Epithelial cell of esophagus (primary cell): ENCODE measurements at regions not wholly inside any gene's neighbourhood (a gene's known extent, or its start where the extent isn't known, plus 50 kb on each side); places are given as distances from the start of the nearest gene placed in this dataset.
"Not testable (repeated sequence)": the region's sequence is repeated elsewhere in the genome, so short reads cannot be mapped to it uniquely, and the experiment has no call there.

ENCODE experiments used
- DNase-seq: peaks from one replicate; pipeline ENCODE4 v3.0.0; 2010; ENCODE audit warnings: low read depth
- H3K4me3 ChIP-seq: 2 replicates; pipeline ENCODE4 v1.5.1; 2011; ENCODE audit warnings: mild to moderate bottlenecking, low read length, control low read depth
- TF ChIP-seq, protein P1 (sequence below): IDR thresholded peaks from 2 replicates; pipeline ENCODE4 v1.5.1; 2011; ENCODE audit warnings: low read depth, mild to moderate bottlenecking, low read length, control low read depth, inconsistent platforms; ENCODE audit not compliant: insufficient read depth; ENCODE audit errors: missing control alignments

- not testable (repeated sequence) for H3K4me3 ChIP-seq, DNase-seq
Measured at GRCh38 chr7:65576370-65576769, 202.7 kb downstream of the ZNF92 start.

GRCh38 chr7:65582518-65583119, 209.0 kb downstream of the ZNF92 start:
- not testable (repeated sequence) for H3K4me3 ChIP-seq, DNase-seq

DNA sequence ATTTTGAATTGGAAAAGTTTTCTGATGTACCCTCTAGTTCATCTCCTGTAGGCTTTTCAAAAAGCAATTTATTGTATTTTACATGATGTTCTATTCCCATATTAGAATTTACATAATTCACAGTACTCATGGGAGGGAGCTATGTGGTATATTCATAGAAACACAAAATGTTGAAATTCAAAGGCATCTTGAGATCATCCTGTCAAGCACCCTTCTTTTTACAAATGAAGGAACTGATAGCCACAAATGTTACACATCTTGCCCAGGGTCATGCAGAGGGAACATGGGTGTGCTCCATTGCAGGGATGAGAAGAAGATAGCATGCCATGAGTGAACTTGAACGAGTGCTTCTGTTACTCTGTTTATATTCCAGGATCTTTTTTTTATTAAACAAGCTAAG, 228.8 kb downstream of the ZNF92 start:
- not testable (repeated sequence) for H3K4me3 ChIP-seq, DNase-seq

- TF ChIP-seq, protein P1, sequence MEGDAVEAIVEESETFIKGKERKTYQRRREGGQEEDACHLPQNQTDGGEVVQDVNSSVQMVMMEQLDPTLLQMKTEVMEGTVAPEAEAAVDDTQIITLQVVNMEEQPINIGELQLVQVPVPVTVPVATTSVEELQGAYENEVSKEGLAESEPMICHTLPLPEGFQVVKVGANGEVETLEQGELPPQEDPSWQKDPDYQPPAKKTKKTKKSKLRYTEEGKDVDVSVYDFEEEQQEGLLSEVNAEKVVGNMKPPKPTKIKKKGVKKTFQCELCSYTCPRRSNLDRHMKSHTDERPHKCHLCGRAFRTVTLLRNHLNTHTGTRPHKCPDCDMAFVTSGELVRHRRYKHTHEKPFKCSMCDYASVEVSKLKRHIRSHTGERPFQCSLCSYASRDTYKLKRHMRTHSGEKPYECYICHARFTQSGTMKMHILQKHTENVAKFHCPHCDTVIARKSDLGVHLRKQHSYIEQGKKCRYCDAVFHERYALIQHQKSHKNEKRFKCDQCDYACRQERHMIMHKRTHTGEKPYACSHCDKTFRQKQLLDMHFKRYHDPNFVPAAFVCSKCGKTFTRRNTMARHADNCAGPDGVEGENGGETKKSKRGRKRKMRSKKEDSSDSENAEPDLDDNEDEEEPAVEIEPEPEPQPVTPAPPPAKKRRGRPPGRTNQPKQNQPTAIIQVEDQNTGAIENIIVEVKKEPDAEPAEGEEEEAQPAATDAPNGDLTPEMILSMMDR = no peak
- H3K4me3 ChIP-seq = no peak overlapping the region
- DNase-seq = no peak
Measured at GRCh38 chr7:65609131-65609530, 235.5 kb downstream of the ZNF92 start.

GRCh38 chr7:65613644-65614289, 240.1 kb downstream of the ZNF92 start:
- H3K4me3 ChIP-seq, DNase-seq: not testable (repeated sequence)

DNA sequence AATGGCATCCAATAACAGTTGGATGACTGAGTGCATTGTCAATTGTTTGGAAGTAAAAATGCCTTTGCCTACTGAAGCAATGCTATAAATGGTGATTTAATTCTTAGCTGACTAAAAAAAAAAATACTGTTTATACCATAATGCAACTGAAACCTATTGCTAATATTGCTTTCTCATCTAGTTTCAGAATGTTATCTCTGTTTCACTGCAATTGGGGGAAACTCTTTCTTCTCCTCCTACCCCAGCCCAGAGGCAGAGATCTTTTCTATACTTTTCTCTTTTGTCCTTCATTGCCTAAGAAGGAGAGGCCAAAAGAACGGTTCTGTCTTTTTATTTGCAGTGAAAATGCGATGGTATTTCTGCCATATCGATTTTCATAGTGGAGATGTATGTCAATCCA, 242.5 kb downstream of the ZNF92 start:
- H3K4me3 ChIP-seq, DNase-seq: not testable (repeated sequence)

GRCh38 chr7:65620216-65620615, 246.6 kb downstream of the ZNF92 start:
- H3K4me3 ChIP-seq, DNase-seq: not testable (repeated sequence)

DNA sequence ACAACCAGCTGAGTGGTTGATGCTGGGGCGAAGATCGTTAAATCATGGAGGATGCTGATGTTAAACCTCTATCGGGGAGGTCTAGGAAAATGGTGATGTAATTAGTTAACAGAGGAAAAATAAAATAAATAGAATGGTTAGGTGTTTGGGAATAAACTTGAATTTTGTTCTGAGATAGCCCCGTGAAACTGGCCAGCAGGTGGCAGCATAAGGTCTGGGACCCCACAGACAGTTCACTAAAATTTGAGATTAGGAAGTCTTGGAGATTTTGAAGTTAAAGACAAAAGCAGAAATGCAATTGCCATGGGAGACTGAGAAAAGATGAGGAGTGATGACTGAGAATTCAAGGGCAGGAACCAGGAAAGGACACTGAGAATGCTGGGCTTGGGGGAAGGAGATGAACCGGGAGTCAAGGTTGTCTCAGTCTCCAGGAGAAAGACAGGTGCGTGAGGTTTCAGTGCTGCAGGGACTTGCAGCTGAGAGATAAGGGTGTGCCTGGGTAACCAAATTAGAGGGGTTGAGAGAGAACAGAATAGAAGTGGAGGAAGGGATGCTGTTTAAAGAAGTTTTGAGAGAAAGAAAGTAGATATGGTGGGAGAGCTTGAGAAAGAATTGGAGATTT, 248.0 kb downstream of the ZNF92 start:
- not testable (repeated sequence) for H3K4me3 ChIP-seq
- DNase-seq = peak; percentile 5
- TF ChIP-seq, protein P1 = peak; percentile 53

DNA sequence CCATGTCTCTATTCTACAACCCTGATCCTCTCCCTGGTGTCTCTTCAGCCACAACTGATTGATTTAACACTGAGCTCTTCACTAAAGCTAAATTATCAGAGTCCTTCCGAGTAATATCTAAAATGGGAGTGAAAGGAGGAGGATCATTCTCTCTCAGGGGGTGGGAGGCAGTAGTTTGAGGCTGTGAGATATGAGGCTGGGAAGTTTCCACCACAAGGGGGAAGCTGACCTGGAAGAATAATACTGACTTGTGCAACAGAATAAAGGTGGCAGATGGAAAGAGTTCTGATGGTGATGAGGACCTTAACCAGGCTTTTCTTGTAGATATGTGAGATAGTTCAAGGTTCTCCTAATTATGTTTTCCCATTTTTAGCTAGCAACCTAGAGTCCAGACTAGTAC, 241.6 kb upstream of the VKORC1L1 start:
- H3K4me3 ChIP-seq, DNase-seq: not testable (repeated sequence)

DNA sequence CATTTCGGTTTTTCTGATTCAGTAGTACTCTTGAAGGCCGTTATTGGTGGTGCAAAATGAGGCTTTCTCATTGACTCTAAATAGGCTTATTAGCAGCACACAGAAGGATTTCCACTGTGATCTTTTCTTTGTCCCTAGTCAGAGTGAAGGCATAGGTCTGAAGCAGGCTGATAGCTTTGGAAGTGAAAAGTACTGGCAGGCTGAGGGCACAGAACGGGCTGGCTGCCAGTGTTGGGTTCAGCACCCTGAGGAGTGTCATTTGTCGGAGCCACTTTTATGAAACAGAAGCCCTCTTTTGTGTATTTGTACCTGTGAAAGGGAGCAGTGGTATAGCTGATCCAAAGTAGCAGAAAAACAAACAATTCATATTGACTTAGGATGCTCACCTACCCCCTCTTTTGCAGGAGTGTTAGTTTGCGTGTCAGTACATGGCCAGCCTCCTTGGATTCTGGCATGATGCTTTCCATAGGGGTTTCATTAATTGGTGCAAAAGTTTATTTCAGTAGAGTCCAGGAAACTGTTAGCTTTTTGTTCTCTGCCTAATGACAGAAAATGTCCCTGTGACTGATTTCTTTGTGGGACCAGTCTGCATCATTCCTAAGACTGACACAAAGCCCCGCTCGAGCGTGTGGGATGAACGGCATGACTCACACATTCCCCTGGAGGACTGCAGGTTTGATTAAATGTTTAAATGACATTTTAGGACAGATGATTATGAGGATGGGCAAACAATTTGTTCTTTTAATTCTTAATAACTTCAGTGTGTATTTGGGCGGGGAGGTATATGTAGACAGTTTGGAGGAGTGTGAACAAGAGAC, 239.1 kb upstream of the VKORC1L1 start:
- H3K4me3 ChIP-seq, DNase-seq: not testable (repeated sequence)

DNA sequence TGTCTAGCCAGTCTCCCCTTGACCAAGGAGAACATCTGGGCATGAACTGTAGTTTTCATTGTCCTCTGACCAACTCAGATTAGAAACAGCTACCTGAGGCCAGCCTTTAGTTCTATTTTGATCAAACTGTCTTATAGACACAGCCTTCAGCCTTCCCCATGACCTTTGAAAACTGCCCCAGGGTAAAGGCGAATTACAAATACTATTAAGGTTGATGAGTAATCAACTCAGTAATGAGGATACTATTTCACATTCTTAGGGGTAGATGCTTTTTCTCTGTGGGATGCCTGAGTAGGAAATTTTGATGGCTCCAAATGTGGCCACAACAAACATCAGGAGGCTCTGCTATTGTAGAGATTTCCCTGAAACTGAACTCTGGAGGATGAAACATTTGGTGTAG, 234.0 kb upstream of the VKORC1L1 start:
- H3K4me3 ChIP-seq, DNase-seq: not testable (repeated sequence)

- not testable (repeated sequence) for DNase-seq, H3K4me3 ChIP-seq
Measured at GRCh38 chr7:65639717-65640116, 233.2 kb upstream of the VKORC1L1 start.

DNA sequence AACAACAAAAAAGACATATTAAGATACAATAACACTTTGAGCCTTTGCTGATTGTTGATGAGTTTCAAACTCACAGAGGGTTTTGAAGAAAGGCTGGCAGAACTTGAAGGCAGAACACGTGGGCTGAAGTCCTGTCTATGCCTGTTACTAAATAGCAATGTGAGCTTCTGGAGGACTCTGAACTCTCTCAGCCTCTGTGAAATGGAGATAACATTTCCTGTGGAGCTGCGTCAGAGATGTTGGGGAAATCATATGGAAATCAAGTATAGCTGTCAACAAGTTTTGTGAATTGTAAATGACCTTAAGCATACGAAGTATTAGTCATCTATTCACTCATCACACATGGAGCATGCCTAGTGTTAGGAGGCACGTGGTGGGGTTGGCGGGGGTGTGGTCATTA, 229.4 kb upstream of the VKORC1L1 start:
- DNase-seq = not testable (repeated sequence)

GRCh38 chr7:65647153-65647964, 225.5 kb upstream of the VKORC1L1 start:
- DNase-seq = not testable (repeated sequence)

More for the DNA sequence above, 229.4 kb upstream of the VKORC1L1 start:
- H3K4me3 ChIP-seq = not testable (repeated sequence)

GRCh38 chr7:65651174-65651573, 221.7 kb upstream of the VKORC1L1 start:
- not testable (repeated sequence) for H3K4me3 ChIP-seq, DNase-seq

More at GRCh38 chr7:65647153-65647964, 225.5 kb upstream of the VKORC1L1 start:
- H3K4me3 ChIP-seq = not testable (repeated sequence)
